GM20431 (cell line): ENCODE measurements at regions not wholly inside any gene's neighbourhood (a gene's known extent, or its start where the extent isn't known, plus 50 kb on each side); places are given as distances from the start of the nearest gene placed in this dataset.

Source experiments
- in situ Hi-C: fragments of 300-500 bp; cut with MseI, MboI; formaldehyde crosslinking; loops from one replicate; pipeline ENCODE4 v1.15.0; 2020; ENCODE audit warnings: low sequenced_read_pairs; ENCODE audit not compliant: unreplicated experiment

- in situ Hi-C loops = no loop called here
Measured at GRCh38 chr17:14919631-14920213, 345.4 kb downstream of the PMP22 start.

- in situ Hi-C loops = no loop called here
Measured at GRCh38 chr17:14919094-14919493, 346.0 kb downstream of the PMP22 start.

- in situ Hi-C loops = no loop called here
Measured at GRCh38 chr17:14918540-14918939, 346.6 kb downstream of the PMP22 start.

GRCh38 chr17:14910916-14911315, 354.2 kb downstream of the PMP22 start:
- in situ Hi-C loops = no loop called here

GRCh38 chr17:14904386-14904785, 360.7 kb downstream of the PMP22 start:
- in situ Hi-C loops = no loop called here

- in situ Hi-C loops = no loop called here
Measured at GRCh38 chr17:14903854-14904253, 361.3 kb downstream of the PMP22 start.

GRCh38 chr17:14902803-14903202, 362.3 kb downstream of the PMP22 start:
- in situ Hi-C loops = no loop called here

- in situ Hi-C loops = no loop called here
Measured at GRCh38 chr17:14902297-14902696, 362.8 kb downstream of the PMP22 start.

GRCh38 chr17:14901376-14901775, 363.8 kb downstream of the PMP22 start:
- in situ Hi-C loops = no loop called here

GRCh38 chr17:14886200-14886739, 378.9 kb downstream of the PMP22 start:
- in situ Hi-C loops = no loop called here

- in situ Hi-C loops = no loop called here
Measured at GRCh38 chr17:14882131-14882530, 383.0 kb downstream of the PMP22 start.

GRCh38 chr17:14875557-14876412, 389.3 kb downstream of the PMP22 start:
- in situ Hi-C loops = no loop called here

- in situ Hi-C loops = no loop called here
Measured at GRCh38 chr17:14873996-14874395, 391.1 kb downstream of the PMP22 start.

GRCh38 chr17:14873540-14873939, 391.6 kb downstream of the PMP22 start:
- in situ Hi-C loops = no loop called here

- in situ Hi-C loops = no loop called here
Measured at GRCh38 chr17:14871921-14872320, 393.2 kb downstream of the PMP22 start.

GRCh38 chr17:14866266-14866665, 398.9 kb downstream of the PMP22 start:
- in situ Hi-C loops = no loop called here

GRCh38 chr17:14864127-14864526, 401.0 kb downstream of the PMP22 start:
- in situ Hi-C loops = no loop called here

- in situ Hi-C loops = no loop called here
Measured at GRCh38 chr17:14859542-14859941, 405.6 kb downstream of the PMP22 start.

- in situ Hi-C loops = no loop called here
Measured at GRCh38 chr17:14856176-14856575, 408.9 kb downstream of the PMP22 start.

- in situ Hi-C loops = no loop called here
Measured at GRCh38 chr17:14854691-14855090, 410.4 kb downstream of the PMP22 start.

GRCh38 chr17:14845591-14846281, 419.4 kb downstream of the PMP22 start:
- in situ Hi-C loops = no loop called here
